Mucosa of descending colon (tissue), 3 donors: ENCODE measurements at regions not wholly inside any gene's neighbourhood (a gene's known extent, or its start where the extent isn't known, plus 50 kb on each side); places are given as distances from the start of the nearest gene placed in this dataset.

Experiments used
- ATAC-seq: fragments of 200-7000 bp; cut with Tn5 transposase; one replicate; pipeline ENCODE4 v1.9.1; 2020; ENCODE audit warnings: mild to moderate bottlenecking, moderate library complexity
- DNase-seq, 3 donors: peaks; one replicate each; pipeline ENCODE4 v3.0.0-alpha.2; 2020
- H3K36me3 ChIP-seq: fragments of 200-600 bp; one replicate; pipeline ENCODE4 v1.8.0; 2021; ENCODE audit warnings: low read depth, mild to moderate bottlenecking
- H3K4me1 ChIP-seq: fragments of 200-600 bp; one replicate; pipeline ENCODE4 v1.8.0; 2021; ENCODE audit warnings: low read depth, mild to moderate bottlenecking
- H3K4me3 ChIP-seq: fragments of 200-600 bp; one replicate; pipeline ENCODE4 v1.8.0; 2021; ENCODE audit warnings: mild to moderate bottlenecking
- H3K9me3 ChIP-seq: fragments of 200-600 bp; one replicate; pipeline ENCODE4 v1.8.0; 2021; ENCODE audit warnings: mild to moderate bottlenecking
- intact Hi-C, 2 donors: fragments of 100-400 bp; cut with DNase I in 1 of 2; cut with micrococcal nuclease in 1 of 2; formaldehyde crosslinking; loops; one replicate each; pipeline versions ENCODE4 v1.11.0 to v1.11.1; 2022; cut with DNase I, micrococcal nuclease
- TF ChIP-seq, protein P1 (sequence below): fragments of 200-600 bp; IDR thresholded peaks from one replicate; pipeline ENCODE4 v1.8.0; 2022; ENCODE audit warnings: antibody characterized with exemption, mild to moderate bottlenecking
- donor health status: DM: no; HTN: no; CAD: no; lungs with moderate emphysema.
- donor health status: DM: no; HTN: no; CAD: no.
- donor health status: DM: no; HTN: yes; CAD: no.

DNA sequence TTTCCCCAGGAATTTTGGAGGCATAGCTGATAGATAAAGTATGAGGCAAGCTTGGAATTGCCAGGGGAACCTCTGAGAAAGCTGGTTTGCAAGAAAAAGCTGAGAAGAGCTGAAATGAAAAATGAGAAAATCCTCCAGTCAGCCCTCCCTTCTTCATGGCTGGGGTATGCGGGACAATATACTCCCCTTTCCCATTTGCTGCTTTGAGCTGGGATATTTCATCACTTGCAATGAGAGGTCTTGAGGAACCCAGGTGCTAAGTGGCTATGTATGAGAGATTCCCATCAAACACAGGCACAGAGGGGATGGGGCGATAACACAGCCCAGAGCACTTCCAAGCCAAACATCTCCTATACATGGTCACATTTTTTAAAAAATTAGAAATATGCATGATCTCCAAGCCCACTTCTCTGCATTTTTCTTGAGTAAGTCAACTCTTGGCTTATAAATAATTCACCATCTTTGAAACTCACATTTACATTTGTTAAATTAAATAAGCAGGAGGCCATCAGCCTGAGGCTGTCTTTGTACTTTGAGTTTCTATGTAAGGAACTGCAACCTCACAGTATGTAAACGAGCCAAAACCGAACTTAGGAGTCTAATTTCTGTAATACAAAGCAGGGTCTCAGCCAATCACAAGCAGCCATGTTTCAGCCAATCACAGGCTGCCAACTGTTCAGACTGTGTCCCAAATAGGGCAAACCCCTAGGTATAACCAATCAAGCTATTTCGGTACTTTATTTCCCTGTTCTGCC, 983.6 kb upstream of the NR2F2 start:
- Histone ChIP-seq H3K4me3 (no peak overlapping the region), H3K9me3 (peaks cover 2% of the 10 kb centered on the region), H3K4me1 (no peaks in the 10 kb centered on the region), H3K36me3 (no peaks in the 10 kb centered on the region)
- ATAC-seq: no peak
- TF ChIP-seq, protein P1, sequence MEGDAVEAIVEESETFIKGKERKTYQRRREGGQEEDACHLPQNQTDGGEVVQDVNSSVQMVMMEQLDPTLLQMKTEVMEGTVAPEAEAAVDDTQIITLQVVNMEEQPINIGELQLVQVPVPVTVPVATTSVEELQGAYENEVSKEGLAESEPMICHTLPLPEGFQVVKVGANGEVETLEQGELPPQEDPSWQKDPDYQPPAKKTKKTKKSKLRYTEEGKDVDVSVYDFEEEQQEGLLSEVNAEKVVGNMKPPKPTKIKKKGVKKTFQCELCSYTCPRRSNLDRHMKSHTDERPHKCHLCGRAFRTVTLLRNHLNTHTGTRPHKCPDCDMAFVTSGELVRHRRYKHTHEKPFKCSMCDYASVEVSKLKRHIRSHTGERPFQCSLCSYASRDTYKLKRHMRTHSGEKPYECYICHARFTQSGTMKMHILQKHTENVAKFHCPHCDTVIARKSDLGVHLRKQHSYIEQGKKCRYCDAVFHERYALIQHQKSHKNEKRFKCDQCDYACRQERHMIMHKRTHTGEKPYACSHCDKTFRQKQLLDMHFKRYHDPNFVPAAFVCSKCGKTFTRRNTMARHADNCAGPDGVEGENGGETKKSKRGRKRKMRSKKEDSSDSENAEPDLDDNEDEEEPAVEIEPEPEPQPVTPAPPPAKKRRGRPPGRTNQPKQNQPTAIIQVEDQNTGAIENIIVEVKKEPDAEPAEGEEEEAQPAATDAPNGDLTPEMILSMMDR: no peak
- intact Hi-C loops: no loop called here
- no peak for DNase-seq

GRCh38 chr15:95347837-95348236, 982.7 kb upstream of the NR2F2 start:
- peaks cover 2% of the 10 kb centered on the region for H3K9me3 ChIP-seq
- DNase-seq: no peak
- TF ChIP-seq, protein P1: no peak
- no peak overlapping the region for H3K4me3 ChIP-seq
- ATAC-seq: no peak
- intact Hi-C loops: no loop called here
- no peaks in the 10 kb centered on the region for H3K4me1 ChIP-seq
- no peaks in the 10 kb centered on the region for H3K36me3 ChIP-seq

GRCh38 chr15:95350908-95351307, 979.6 kb upstream of the NR2F2 start:
- Histone ChIP-seq H3K4me3 (no peak overlapping the region), H3K4me1 (no peaks in the 10 kb centered on the region), H3K9me3 (peaks cover 2% of the 10 kb centered on the region), H3K36me3 (no peaks in the 10 kb centered on the region)
- intact Hi-C loops: no loop called here
- DNase-seq: no peak
- ATAC-seq: no peak
- TF ChIP-seq, protein P1: no peak

DNA sequence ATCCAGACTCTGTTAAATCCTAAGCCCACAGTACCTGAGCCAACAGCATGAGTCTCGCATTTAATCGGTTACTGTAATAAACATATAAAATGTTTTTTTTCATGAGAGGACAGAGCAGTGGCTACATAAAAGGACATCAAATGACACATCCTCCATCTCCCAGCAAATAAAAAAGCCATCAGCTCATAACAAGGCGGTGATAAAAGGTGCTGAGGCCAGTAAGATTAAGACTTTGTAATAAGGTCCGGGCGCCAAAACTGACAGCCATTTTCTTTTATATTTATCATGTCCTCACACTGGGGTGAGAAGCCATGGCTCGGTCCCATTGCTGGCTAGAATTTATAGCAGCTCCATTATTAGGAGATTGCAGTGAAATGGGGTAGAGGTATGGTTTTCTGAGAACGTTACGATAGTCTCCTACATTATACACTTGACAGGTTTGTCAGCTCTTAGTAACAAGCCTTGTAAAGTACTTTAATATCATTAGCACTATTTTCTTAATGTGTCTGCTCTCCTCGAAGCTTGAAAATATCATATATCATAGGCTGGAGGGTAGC, 977.8 kb upstream of the NR2F2 start:
- peaks cover 2% of the 10 kb centered on the region for H3K9me3 ChIP-seq
- no peaks in the 10 kb centered on the region for H3K4me1 ChIP-seq
- H3K4me3 ChIP-seq: no peak overlapping the region
- TF ChIP-seq, protein P1: no peak
- DNase-seq (no peak), ATAC-seq (no peak)
- intact Hi-C loops: no loop called here
- no peaks in the 10 kb centered on the region for H3K36me3 ChIP-seq

DNA sequence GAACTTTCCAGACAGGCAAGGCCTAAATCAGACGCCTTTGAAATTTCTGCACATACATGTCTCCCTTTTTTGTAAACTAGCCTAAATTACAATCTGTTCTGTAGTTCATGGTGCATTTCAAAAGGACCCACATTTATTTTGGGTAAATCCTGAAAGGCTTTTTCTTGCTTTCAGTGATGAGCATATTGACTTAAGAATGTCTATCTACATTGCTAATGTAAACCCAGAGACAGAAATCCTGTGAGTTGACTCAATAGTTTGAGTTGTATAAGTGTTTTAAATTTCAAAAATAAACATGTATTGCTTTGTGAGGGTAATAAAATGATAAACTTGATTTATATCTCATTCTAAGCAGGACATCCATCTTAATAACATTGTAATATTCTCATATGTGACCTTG, 977.0 kb upstream of the NR2F2 start:
- H3K4me1 ChIP-seq: no peaks in the 10 kb centered on the region
- H3K9me3 ChIP-seq: peaks cover under 1% of the 10 kb centered on the region
- TF ChIP-seq, protein P1: no peak
- ATAC-seq (no peak), DNase-seq (no peak)
- no peaks in the 10 kb centered on the region for H3K36me3 ChIP-seq
- intact Hi-C loops: no loop called here
- no peak overlapping the region for H3K4me3 ChIP-seq
